AG04450 (cell line): ENCODE measurements at regions not wholly inside any gene's neighbourhood (a gene's known extent, or its start where the extent isn't known, plus 50 kb on each side); places are given as distances from the start of the nearest gene placed in this dataset.

Experiments
- CTCF ChIA-PET: fragments of 300-600, 350-600 bp; formaldehyde crosslinking; extraction: SDS; loops from one replicate; lab custom pipeline; 2022; ENCODE audit warnings: antibody characterized with exemption, inconsistent platforms; lab: Charles Lee
- POLR2A ChIA-PET: fragments of 350-600 bp; formaldehyde crosslinking; extraction: SDS; loops from one replicate; lab custom pipeline; 2021; ENCODE audit warnings: antibody characterized with exemption, inconsistent platforms; lab: Yijun Ruan, JAX
- DNase-seq: peaks from one replicate; pipeline ENCODE4 v3.0.0-alpha.2; 2011; ENCODE audit warnings: low read depth, low spot score
- H3K27ac ChIP-seq: one replicate; pipeline ENCODE4 v1.5.1; 2012; ENCODE audit warnings: low read depth, low read length, control low read depth
- H3K27me3 ChIP-seq: one replicate; pipeline ENCODE4 v1.6.0; 2012; ENCODE audit warnings: low read length; ENCODE audit not compliant: control insufficient read depth, insufficient read depth
- H3K4me3 ChIP-seq: 2 replicates; pipeline ENCODE4 v1.5.1; 2011; ENCODE audit warnings: mild to moderate bottlenecking, low read depth, low read length, control low read depth
- H3K9me3 ChIP-seq: 2 replicates; pipeline ENCODE4 v1.5.1; 2012; ENCODE audit warnings: low read length; ENCODE audit not compliant: control insufficient read depth, insufficient read depth
- CTCF ChIP-seq: IDR thresholded peaks from 2 replicates; pipeline ENCODE4 v1.5.1; 2011; ENCODE audit warnings: low read depth, low read length, control low read depth, inconsistent platforms

DNA sequence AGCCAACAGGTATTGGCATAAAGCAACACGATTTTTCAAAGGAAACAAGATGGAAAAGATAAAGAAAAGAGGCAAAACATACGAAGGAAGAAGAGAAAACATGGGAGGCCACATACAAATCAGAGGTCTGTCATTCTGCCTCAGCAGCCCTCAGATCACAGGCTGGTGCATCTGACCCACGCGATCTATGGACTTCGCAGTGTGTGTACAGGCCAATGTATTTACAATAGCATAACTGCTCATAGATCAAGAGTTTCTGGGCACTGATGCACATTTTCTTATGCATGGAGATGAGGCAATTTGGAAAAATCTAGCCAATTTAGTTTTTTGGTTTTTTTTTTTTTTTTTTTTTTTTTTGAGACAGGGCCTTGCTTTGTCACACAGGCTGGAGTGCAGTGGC, 245.4 kb downstream of the DUSP6 start:
- Histone ChIP-seq H3K27me3 (no peaks in the 10 kb centered on the region), H3K4me3 (no peak overlapping the region), H3K9me3 (no peaks in the 10 kb centered on the region), H3K27ac (no peak overlapping the region)
- no peak for TF ChIP-seq CTCF
- POLR2A ChIA-PET: no interaction called here
- no peak for DNase-seq
- CTCF ChIA-PET: no interaction called here

DNA sequence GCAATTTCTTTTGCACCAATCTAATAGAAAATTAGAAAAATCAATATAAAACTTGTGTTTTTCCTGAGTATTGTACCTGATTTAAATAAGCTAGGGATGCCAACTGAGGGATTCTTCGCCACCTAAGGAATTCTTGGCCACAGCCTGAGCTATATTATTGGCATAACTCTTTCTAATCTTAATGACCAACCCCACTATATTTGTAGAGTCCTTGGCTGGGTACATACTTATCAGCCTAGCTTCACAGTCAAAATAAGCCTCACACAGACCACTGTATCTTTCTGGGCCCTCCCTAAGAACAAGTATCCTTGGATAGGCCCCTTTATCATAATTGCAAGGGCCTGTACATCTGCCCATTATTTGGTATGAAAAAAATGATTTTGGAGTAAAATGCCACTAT, 247.1 kb downstream of the DUSP6 start:
- Histone ChIP-seq H3K9me3 (no peaks in the 10 kb centered on the region), H3K4me3 (no peak overlapping the region), H3K27ac (no peak overlapping the region), H3K27me3 (no peaks in the 10 kb centered on the region)
- CTCF ChIA-PET: no interaction called here
- DNase-seq: no peak
- no peak for TF ChIP-seq CTCF
- POLR2A ChIA-PET: no interaction called here

DNA sequence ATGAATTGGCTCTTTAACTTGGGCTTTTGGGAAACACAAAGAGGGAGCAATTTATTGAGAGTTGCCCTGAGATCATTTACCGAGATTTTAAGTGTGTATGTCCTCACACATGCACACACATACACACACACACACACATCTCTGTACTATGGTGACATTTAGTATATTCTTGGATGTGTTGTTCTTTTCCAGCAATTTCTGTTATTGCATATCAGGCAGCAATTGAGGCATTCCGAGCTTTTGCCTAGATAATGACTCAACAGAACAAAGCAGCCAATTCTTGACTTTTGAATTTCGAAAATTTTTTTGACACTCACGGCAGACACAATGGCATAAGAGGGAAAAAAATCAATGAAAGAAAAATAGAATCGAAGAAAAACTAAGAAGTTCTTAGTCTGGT, 248.5 kb downstream of the DUSP6 start:
- CTCF ChIA-PET: no interaction called here

GRCh38 chr12:89101440-89101839, 250.9 kb downstream of the DUSP6 start:
- CTCF ChIA-PET: no interaction called here
- POLR2A ChIA-PET: no interaction called here
- H3K4me3 ChIP-seq: no peak overlapping the region
- TF ChIP-seq CTCF: no peak
- H3K27me3 ChIP-seq: no peaks in the 10 kb centered on the region
- no peaks in the 10 kb centered on the region for H3K9me3 ChIP-seq
- no peak for DNase-seq
- H3K27ac ChIP-seq: no peak overlapping the region

More for the DNA sequence above, 248.5 kb downstream of the DUSP6 start:
- Histone ChIP-seq H3K27me3 (no peaks in the 10 kb centered on the region), H3K4me3 (no peak overlapping the region), H3K27ac (no peak overlapping the region), H3K9me3 (no peaks in the 10 kb centered on the region)
- no peak for DNase-seq
- TF ChIP-seq CTCF: no peak
- POLR2A ChIA-PET: no interaction called here

- POLR2A ChIA-PET: no interaction called here
- CTCF ChIA-PET: no interaction called here
- no peak for TF ChIP-seq CTCF
- no peak for DNase-seq
- H3K4me3 ChIP-seq: no peak overlapping the region
- H3K27me3 ChIP-seq: no peaks in the 10 kb centered on the region
- H3K9me3 ChIP-seq: no peaks in the 10 kb centered on the region
- H3K27ac ChIP-seq: no peak overlapping the region
Observed at GRCh38 chr12:89098441-89099112, 253.7 kb downstream of the DUSP6 start.
